ENCODE measurements at regions not wholly inside any gene's neighbourhood (a gene's known extent, or its start where the extent isn't known, plus 50 kb on each side); places are given as distances from the start of the nearest gene placed in this dataset.

GRCh38 chr2:167832868-167833287 lies 414.5 kb downstream of the STK39 start:
- TF ChIP-seq CTCF (conservative IDR thresholded peaks at IDR 0.05; ENCODE audit: low read length) (no peak), EZH2phosphoT487 (IDR thresholded peaks at IDR 0.05; ENCODE audit: borderline replicate concordance, low read depth, low read length) (no peak)
